Fibroblast of peridontal ligament (primary cell): ENCODE measurements at regions not wholly inside any gene's neighbourhood (a gene's known extent, or its start where the extent isn't known, plus 50 kb on each side); places are given as distances from the start of the nearest gene placed in this dataset.
"Not testable (repeated sequence)": the region's sequence is repeated elsewhere in the genome, so short reads cannot be mapped to it uniquely, and the experiment has no call there.

ENCODE experiments used
- DNase-seq: peaks from one replicate; pipeline ENCODE4 v3.0.0-alpha.2; 2010; ENCODE audit errors: extremely low read depth

GRCh38 chr6:140833408-140833807 lies 1299.3 kb upstream of the GJE1 start:
- DNase-seq: peak; percentile 49

GRCh38 chr6:140830666-140831065 lies 1302.1 kb upstream of the GJE1 start:
- peak; percentile 37 for DNase-seq

- DNase-seq: no peak
These were observed 1303.9 kb upstream of the GJE1 start for GRCh38 chr6:140828856-140829255.

GRCh38 chr6:140827593-140827992 lies 1305.1 kb upstream of the GJE1 start:
- no peak for DNase-seq

- no peak for DNase-seq
These were observed 1307.0 kb upstream of the GJE1 start for GRCh38 chr6:140825731-140826130.

- DNase-seq: peak; percentile 21
These were observed 1308.1 kb upstream of the GJE1 start for GRCh38 chr6:140824595-140824994.

GRCh38 chr6:140821196-140821595 lies 1311.5 kb upstream of the GJE1 start:
- no peak for DNase-seq

- no peak for DNase-seq
These were observed 1315.5 kb upstream of the GJE1 start for GRCh38 chr6:140817176-140817575.

GRCh38 chr6:140816681-140817080 lies 1316.0 kb upstream of the GJE1 start:
- no peak for DNase-seq

GRCh38 chr6:140812636-140813035 lies 1320.1 kb upstream of the GJE1 start:
- DNase-seq: peak; percentile 48

- no peak for DNase-seq
These were observed 1321.1 kb upstream of the GJE1 start for GRCh38 chr6:140811642-140812041.

GRCh38 chr6:140809694-140810101 lies 1323.0 kb upstream of the GJE1 start:
- DNase-seq: no peak

- no peak for DNase-seq
These were observed 1326.3 kb upstream of the GJE1 start for GRCh38 chr6:140806431-140806830.

- no peak for DNase-seq
These were observed 1338.2 kb upstream of the GJE1 start for GRCh38 chr6:140794544-140794943.

GRCh38 chr6:140790109-140790508 lies 1342.6 kb upstream of the GJE1 start:
- no peak for DNase-seq

- DNase-seq: no peak
These were observed 1343.3 kb upstream of the GJE1 start for GRCh38 chr6:140789466-140789865.

GRCh38 chr6:140785926-140786325 lies 1346.8 kb upstream of the GJE1 start:
- no peak for DNase-seq

GRCh38 chr6:140784573-140784972 lies 1348.2 kb upstream of the GJE1 start:
- no peak for DNase-seq

GRCh38 chr6:140783504-140783903 lies 1349.2 kb upstream of the GJE1 start:
- DNase-seq: not testable (repeated sequence)

- DNase-seq: peak; percentile 22
These were observed 1349.8 kb upstream of the GJE1 start for GRCh38 chr6:140782941-140783340.

GRCh38 chr6:140779991-140780596 lies 1352.6 kb upstream of the GJE1 start:
- DNase-seq: no peak

GRCh38 chr6:140779341-140779740 lies 1353.4 kb upstream of the GJE1 start:
- DNase-seq: no peak

- DNase-seq: no peak
These were observed 1354.9 kb upstream of the GJE1 start for GRCh38 chr6:140777780-140778179.

- no peak for DNase-seq
These were observed 1357.7 kb upstream of the GJE1 start for GRCh38 chr6:140775061-140775460.
